ENCODE measurements at regions not wholly inside any gene's neighbourhood (a gene's known extent, or its start where the extent isn't known, plus 50 kb on each side); places are given as distances from the start of the nearest gene placed in this dataset.

- ChIA-PET CTCF (no interaction called here), POLR2A (ENCODE audit: low non-redundant PET) (no interaction called here)
These were observed 256.8 kb upstream of the STS start for GRCh38 chrX:6890544-6891261.

GRCh38 chrX:6885909-6886308, 261.6 kb upstream of the STS start:
- no peaks in the 10 kb centered on the region for H3K36me3 ChIP-seq (ENCODE audit: insufficient read depth, low read length, poor library complexity, severe bottlenecking)
- ChIA-PET CTCF (no interaction called here), POLR2A (ENCODE audit: low non-redundant PET) (no interaction called here)
- H3K4me3 ChIP-seq (ENCODE audit: low read depth, low read length, poor library complexity, severe bottlenecking): no peak overlapping the region
- intact Hi-C loops (cut with micrococcal nuclease; ENCODE audit: unreplicated experiment): no loop called here
- H3K4me1 ChIP-seq (ENCODE audit: insufficient read depth, low read length, poor library complexity, severe bottlenecking): no peaks in the 10 kb centered on the region
- no peak for TF ChIP-seq CTCF (conservative IDR thresholded peaks at IDR 0.05; ENCODE audit: low read depth, low read length)
- H3K27me3 ChIP-seq (replicated peaks; ENCODE audit: insufficient read depth, low read depth, low read length, poor library complexity): no peaks in the 10 kb centered on the region
- no peak for DNase-seq (ENCODE audit: low spot score)
- BruUV-seq (replicated peaks): no TSS peak
- no peak overlapping the region for H3K27ac ChIP-seq (ENCODE audit: low read depth, low read length, poor library complexity, severe bottlenecking)
- H3K9me3 ChIP-seq (ENCODE audit: low read depth, low read length, poor library complexity, severe bottlenecking): no peaks in the 10 kb centered on the region

More at GRCh38 chrX:6890544-6891261, 256.8 kb upstream of the STS start:
- Histone ChIP-seq H3K9me3 (ENCODE audit: low read depth, low read length, poor library complexity, severe bottlenecking) (peaks cover 10% of the 10 kb centered on the region), H3K4me1 (ENCODE audit: insufficient read depth, low read length, poor library complexity, severe bottlenecking) (no peaks in the 10 kb centered on the region), H3K27me3 (replicated peaks; ENCODE audit: insufficient read depth, low read depth, low read length, poor library complexity) (no peaks in the 10 kb centered on the region), H3K36me3 (ENCODE audit: insufficient read depth, low read length, poor library complexity, severe bottlenecking) (no peaks in the 10 kb centered on the region), H3K4me3 (ENCODE audit: low read depth, low read length, poor library complexity, severe bottlenecking) (no peak overlapping the region), H3K27ac (ENCODE audit: low read depth, low read length, poor library complexity, severe bottlenecking) (no peak overlapping the region)
- TF ChIP-seq EZH2 (IDR thresholded peaks at IDR 0.05; ENCODE audit: borderline replicate concordance, low read depth, low read length, poor library complexity, severe bottlenecking) (no peak), CTCF (conservative IDR thresholded peaks at IDR 0.05; ENCODE audit: low read depth, low read length) (no peak)
- no TSS peak for BruUV-seq (replicated peaks)
- DNase-seq (ENCODE audit: low spot score): no peak
- intact Hi-C loops (cut with micrococcal nuclease; ENCODE audit: unreplicated experiment): no loop called here

GRCh38 chrX:6885396-6885795, 262.1 kb upstream of the STS start:
- no peak for DNase-seq (ENCODE audit: low spot score)
- ChIA-PET POLR2A (ENCODE audit: low non-redundant PET) (no interaction called here), CTCF (no interaction called here)
- Histone ChIP-seq H3K4me1 (ENCODE audit: insufficient read depth, low read length, poor library complexity, severe bottlenecking) (no peaks in the 10 kb centered on the region), H3K27me3 (replicated peaks; ENCODE audit: insufficient read depth, low read depth, low read length, poor library complexity) (no peaks in the 10 kb centered on the region), H3K27ac (ENCODE audit: low read depth, low read length, poor library complexity, severe bottlenecking) (no peak overlapping the region), H3K9me3 (ENCODE audit: low read depth, low read length, poor library complexity, severe bottlenecking) (no peaks in the 10 kb centered on the region), H3K36me3 (ENCODE audit: insufficient read depth, low read length, poor library complexity, severe bottlenecking) (no peaks in the 10 kb centered on the region), H3K4me3 (ENCODE audit: low read depth, low read length, poor library complexity, severe bottlenecking) (no peak overlapping the region)
- BruUV-seq (replicated peaks): no TSS peak
- intact Hi-C loops (cut with micrococcal nuclease; ENCODE audit: unreplicated experiment): no loop called here
- TF ChIP-seq CTCF (conservative IDR thresholded peaks at IDR 0.05; ENCODE audit: low read depth, low read length) (no peak), EZH2 (IDR thresholded peaks at IDR 0.05; ENCODE audit: borderline replicate concordance, low read depth, low read length, poor library complexity, severe bottlenecking) (no peak)
